H9 (cell line): ENCODE measurements at regions not wholly inside any gene's neighbourhood (a gene's known extent, or its start where the extent isn't known, plus 50 kb on each side); places are given as distances from the start of the nearest gene placed in this dataset.

ENCODE experiments used
- DNase-seq: peaks from one replicate; pipeline ENCODE4 v3.0.0-alpha.2; 2017
- H2AFZ ChIP-seq: one replicate; pipeline ENCODE4 v1.6.1; 2013; ENCODE audit warnings: mild to moderate bottlenecking, low read length, control low read depth, moderate library complexity
- H2AK5ac ChIP-seq: 2 replicates; pipeline ENCODE4 v1.6.1; 2013; ENCODE audit warnings: low read length, control low read depth, mixed read lengths; ENCODE audit not compliant: insufficient read length
- H2BK120ac ChIP-seq: one replicate; pipeline ENCODE4 v1.6.1; 2013; ENCODE audit warnings: low read depth, mild to moderate bottlenecking, low read length, control low read depth, inconsistent platforms; ENCODE audit not compliant: poor library complexity, severe bottlenecking
- H2BK12ac ChIP-seq: 2 replicates; pipeline ENCODE4 v1.6.1; 2013; ENCODE audit warnings: low read length, control low read depth, mixed read lengths, low read depth; ENCODE audit not compliant: insufficient read length
- H2BK15ac ChIP-seq: 2 replicates; pipeline ENCODE4 v1.6.1; 2013; ENCODE audit warnings: low read depth, low read length, control low read depth
- H2BK20ac ChIP-seq: one replicate; pipeline ENCODE4 v1.6.1; 2013; ENCODE audit warnings: low read depth, mild to moderate bottlenecking, low read length, control low read depth, inconsistent platforms; ENCODE audit not compliant: poor library complexity, severe bottlenecking
- H2BK5ac ChIP-seq: 2 replicates; pipeline ENCODE4 v1.6.1; 2013; ENCODE audit warnings: low read length, control low read depth, mixed read lengths; ENCODE audit not compliant: insufficient read length
- H3K14ac ChIP-seq: 2 replicates; pipeline ENCODE4 v1.6.1; 2013; ENCODE audit warnings: low read length, control low read depth; ENCODE audit not compliant: insufficient read depth
- H3K18ac ChIP-seq: 2 replicates; pipeline ENCODE4 v1.6.1; 2013; ENCODE audit warnings: low read depth, mild to moderate bottlenecking, mixed read lengths, low read length, control low read depth; ENCODE audit not compliant: insufficient read length
- H3K23ac ChIP-seq: 2 replicates; pipeline ENCODE4 v1.6.1; 2013; ENCODE audit warnings: low read length, control low read depth, mixed read lengths, low read depth; ENCODE audit not compliant: insufficient read length
- H3K23me2 ChIP-seq: 2 replicates; pipeline ENCODE4 v1.6.1; 2013; ENCODE audit warnings: low read depth, mild to moderate bottlenecking, mixed read lengths, low read length, control low read depth; ENCODE audit not compliant: insufficient read length, poor library complexity, severe bottlenecking
- H3K27ac ChIP-seq: 2 replicates; pipeline ENCODE4 v1.5.1; 2013; ENCODE audit warnings: low read length, control low read depth, mixed read lengths, low read depth; ENCODE audit not compliant: insufficient read length
- H3K27me3 ChIP-seq: 2 replicates; pipeline ENCODE4 v1.6.1; 2013; ENCODE audit warnings: low read length, control low read depth, inconsistent platforms; ENCODE audit not compliant: insufficient read depth
- H3K4ac ChIP-seq: 2 replicates; pipeline ENCODE4 v1.6.1; 2013; ENCODE audit warnings: low read depth, mild to moderate bottlenecking, control low read depth, inconsistent platforms, low read length, moderate library complexity
- H3K4me1 ChIP-seq: 2 replicates; pipeline ENCODE4 v1.6.1; 2013; ENCODE audit warnings: low read length, control low read depth, inconsistent platforms; ENCODE audit not compliant: insufficient read depth
- H3K4me2 ChIP-seq: 2 replicates; pipeline ENCODE4 v1.6.1; 2013; ENCODE audit warnings: low read length, control low read depth, mixed read lengths; ENCODE audit not compliant: insufficient read length, insufficient read depth
- H3K56ac ChIP-seq: 2 replicates; pipeline ENCODE4 v1.6.1; 2013; ENCODE audit warnings: low read depth, mild to moderate bottlenecking, mixed read lengths, low read length, control low read depth; ENCODE audit not compliant: insufficient read length
- H3K79me1 ChIP-seq: 2 replicates; pipeline ENCODE4 v1.6.1; 2013; ENCODE audit warnings: low read depth, mild to moderate bottlenecking, moderate library complexity, low read length, control low read depth, inconsistent platforms; ENCODE audit not compliant: insufficient read depth, poor library complexity, severe bottlenecking
- H3K79me2 ChIP-seq: 2 replicates; pipeline ENCODE4 v1.6.1; 2013; ENCODE audit warnings: low read length, control low read depth, inconsistent platforms; ENCODE audit not compliant: insufficient read depth
- H3K9ac ChIP-seq: 2 replicates; pipeline ENCODE4 v1.6.1; 2013; ENCODE audit warnings: low read length, control low read depth, mixed read lengths; ENCODE audit not compliant: insufficient read length; ENCODE audit errors: extremely low read depth
- H3K9me3 ChIP-seq: one replicate; pipeline ENCODE4 v1.6.1; 2013; ENCODE audit warnings: low read depth, low read length, inconsistent platforms; ENCODE audit not compliant: control insufficient read depth
- H3T11ph ChIP-seq: one replicate; pipeline ENCODE4 v1.6.1; 2013; ENCODE audit warnings: mild to moderate bottlenecking, low read length, control low read depth, inconsistent platforms
- H4K20me1 ChIP-seq: one replicate; pipeline ENCODE4 v1.6.1; 2013; ENCODE audit not compliant: control insufficient read depth, insufficient read length, insufficient read depth
- H4K5ac ChIP-seq: 2 replicates; pipeline ENCODE4 v1.6.1; 2013; ENCODE audit warnings: low read depth, mild to moderate bottlenecking, mixed read lengths, low read length, control low read depth; ENCODE audit not compliant: insufficient read length
- H4K8ac ChIP-seq: replicated peaks from 2 replicates; pipeline ENCODE4 v1.6.1; 2013; ENCODE audit warnings: low read length, control low read depth, mixed read lengths, low read depth; ENCODE audit not compliant: insufficient read length
- H4K91ac ChIP-seq: 2 replicates; pipeline ENCODE4 v1.6.1; 2013; ENCODE audit warnings: low read depth, mild to moderate bottlenecking, moderate library complexity, mixed read lengths, low read length, control low read depth; ENCODE audit not compliant: insufficient read length
- H3K27ac Mint-ChIP-seq, 3 experiments: 2 replicates in 2 of 3; 3 replicates in 1 of 3; pipeline ENCODE4 v1.8.0; 2020 to 2021; ENCODE audit warnings: mixed read lengths in 3 of 3, mild to moderate bottlenecking in 1 of 3, moderate library complexity in 1 of 3
- H3K27me3 Mint-ChIP-seq: 2 replicates; pipeline ENCODE4 v1.8.0; 2021; ENCODE audit warnings: low read depth, mild to moderate bottlenecking, moderate library complexity, mixed read lengths
- H3K36me3 Mint-ChIP-seq, 3 experiments: 2 replicates in 2 of 3; 3 replicates in 1 of 3; pipeline ENCODE4 v1.8.0; 2020 to 2021; ENCODE audit warnings: low read depth in 3 of 3, mixed read lengths in 3 of 3; ENCODE audit not compliant: insufficient read depth in 1 of 3
- H3K4me1 Mint-ChIP-seq, 2 experiments: 2 replicates each; pipeline ENCODE4 v1.8.0; 2020; ENCODE audit warnings: mixed read lengths in 2 of 2
- H3K4me3 Mint-ChIP-seq, 2 experiments: 2 replicates in 1 of 2; 3 replicates in 1 of 2; pipeline ENCODE4 v1.8.0; 2020 to 2021; ENCODE audit warnings: mild to moderate bottlenecking in 2 of 2, mixed read lengths in 2 of 2, moderate library complexity in 1 of 2
- H3K9me3 Mint-ChIP-seq, 2 experiments: 2 replicates in 1 of 2; 3 replicates in 1 of 2; pipeline ENCODE4 v1.8.0; 2020; ENCODE audit warnings: mild to moderate bottlenecking in 2 of 2, mixed read lengths in 2 of 2, moderate library complexity in 1 of 2
- WGBS: extraction: QIAGEN DNeasy Blood & Tissue Kit; methylation state at CpG from one replicate; pipeline ENCODE4 v1.1.7; 2013; ENCODE audit warnings: missing lambda C conversion rate, low lambda C conversion rate, mixed read lengths; ENCODE audit not compliant: insufficient read length; ENCODE audit errors: extremely low coverage; 5-methylcytosine and 5-hydroxymethylcytosine counted together
- TF ChIP-seq, protein P1 (sequence below): fragments of 200-600 bp; sonication (generic); conservative IDR thresholded peaks from 3 replicates; pipeline ENCODE4 v1.8.0; 2021; ENCODE audit warnings: antibody characterized with exemption, mild to moderate bottlenecking

- Mint-ChIP-seq H3K4me3 (no peak overlapping the region), H3K4me1 (peaks cover 42 to 49% of the 10 kb centered on the region in 2 experiments), H3K27me3 (no peaks in the 10 kb centered on the region), H3K27ac (no peak overlapping the region), H3K36me3 (no peaks in the 10 kb centered on the region; a peak in 2 of 7 replicates), H3K9me3 (no peaks in the 10 kb centered on the region)
- no peak overlapping the region for H3T11ph ChIP-seq
- H4K5ac ChIP-seq: no peak overlapping the region
- H3K27me3 ChIP-seq: no peaks in the 10 kb centered on the region
- H3K79me1 ChIP-seq: no peaks in the 10 kb centered on the region
- H2BK12ac ChIP-seq: no peak overlapping the region
- H3K23ac ChIP-seq: no peak overlapping the region
- no peak for DNase-seq
- WGBS: no CpG with 5 or more reads among the region's 1 CpG
- no peaks in the 10 kb centered on the region for H3K23me2 ChIP-seq
- H2BK20ac ChIP-seq: no peak overlapping the region
- no peak overlapping the region for H3K18ac ChIP-seq
- no peak overlapping the region for H4K91ac ChIP-seq
- H3K4me1 ChIP-seq: peaks cover 8% of the 10 kb centered on the region
- TF ChIP-seq, protein P1, sequence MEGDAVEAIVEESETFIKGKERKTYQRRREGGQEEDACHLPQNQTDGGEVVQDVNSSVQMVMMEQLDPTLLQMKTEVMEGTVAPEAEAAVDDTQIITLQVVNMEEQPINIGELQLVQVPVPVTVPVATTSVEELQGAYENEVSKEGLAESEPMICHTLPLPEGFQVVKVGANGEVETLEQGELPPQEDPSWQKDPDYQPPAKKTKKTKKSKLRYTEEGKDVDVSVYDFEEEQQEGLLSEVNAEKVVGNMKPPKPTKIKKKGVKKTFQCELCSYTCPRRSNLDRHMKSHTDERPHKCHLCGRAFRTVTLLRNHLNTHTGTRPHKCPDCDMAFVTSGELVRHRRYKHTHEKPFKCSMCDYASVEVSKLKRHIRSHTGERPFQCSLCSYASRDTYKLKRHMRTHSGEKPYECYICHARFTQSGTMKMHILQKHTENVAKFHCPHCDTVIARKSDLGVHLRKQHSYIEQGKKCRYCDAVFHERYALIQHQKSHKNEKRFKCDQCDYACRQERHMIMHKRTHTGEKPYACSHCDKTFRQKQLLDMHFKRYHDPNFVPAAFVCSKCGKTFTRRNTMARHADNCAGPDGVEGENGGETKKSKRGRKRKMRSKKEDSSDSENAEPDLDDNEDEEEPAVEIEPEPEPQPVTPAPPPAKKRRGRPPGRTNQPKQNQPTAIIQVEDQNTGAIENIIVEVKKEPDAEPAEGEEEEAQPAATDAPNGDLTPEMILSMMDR: no peak
- no peak overlapping the region for H3K4ac ChIP-seq
- no peak overlapping the region for H3K27ac ChIP-seq
- H2BK15ac ChIP-seq: no peak overlapping the region
- no peak overlapping the region for H2AK5ac ChIP-seq
- H2BK120ac ChIP-seq: no peak overlapping the region
- no peak overlapping the region for H4K8ac ChIP-seq
- no peaks in the 10 kb centered on the region for H3K79me2 ChIP-seq
- no peak overlapping the region for H3K56ac ChIP-seq
- H3K4me2 ChIP-seq: no peak overlapping the region
- H3K9me3 ChIP-seq: no peaks in the 10 kb centered on the region
- H3K14ac ChIP-seq: no peak overlapping the region
- H4K20me1 ChIP-seq: no peaks in the 10 kb centered on the region
- H3K9ac ChIP-seq: no peak overlapping the region
- H2BK5ac ChIP-seq: no peak overlapping the region
- no peak overlapping the region for H2AFZ ChIP-seq
Measured at GRCh38 chr1:221164029-221164428, 284.8 kb downstream of the HLX start.
